ENCODE measurements at regions not wholly inside any gene's neighbourhood (a gene's known extent, or its start where the extent isn't known, plus 50 kb on each side); places are given as distances from the start of the nearest gene placed in this dataset.

- ChIA-PET POLR2A (no interaction called here), CTCF (ENCODE audit: unreplicated experiment) (no interaction called here)
- BruUV-seq (replicated peaks): no TSS peak
- no peak for TF ChIP-seq EZH2phosphoT487 (IDR thresholded peaks at IDR 0.05; ENCODE audit: borderline replicate concordance, low read depth, low read length)
- TF ChIP-seq CTCF (conservative IDR thresholded peaks at IDR 0.05; ENCODE audit: low read length): no peak
- Histone ChIP-seq H3K9me2 (ENCODE audit: insufficient read depth, low read length) (no peaks in the 10 kb centered on the region), H3K27ac (ENCODE audit: low read depth, low read length, poor library complexity, severe bottlenecking) (no peak overlapping the region), H3K4me3 (ENCODE audit: low read depth, low read length, poor library complexity, severe bottlenecking) (no peak overlapping the region), H3K4me2 (ENCODE audit: low read length) (no peak overlapping the region), H3K9me3 (ENCODE audit: low read length) (no peaks in the 10 kb centered on the region), H3K36me3 (ENCODE audit: insufficient read depth, low read length) (no peaks in the 10 kb centered on the region), H3K4me1 (ENCODE audit: insufficient read depth, low read length, poor library complexity, severe bottlenecking) (no peaks in the 10 kb centered on the region), H3K79me2 (ENCODE audit: insufficient read depth, low read depth, low read length) (no peaks in the 10 kb centered on the region), H4K20me1 (ENCODE audit: insufficient read depth, low read length) (no peaks in the 10 kb centered on the region), H2AFZ (ENCODE audit: low read length) (no peak overlapping the region)
- intact Hi-C loops (cut with micrococcal nuclease; ENCODE audit: unreplicated experiment): no loop called here
- DNase-seq (ENCODE audit: low spot score): no peak
These were observed 925.0 kb downstream of the GBE1 start for GRCh38 chr3:80836395-80836794.

- no peak overlapping the region for H3K27ac ChIP-seq (ENCODE audit: low read depth, low read length, poor library complexity, severe bottlenecking)
- TF ChIP-seq EZH2phosphoT487 (IDR thresholded peaks at IDR 0.05; ENCODE audit: borderline replicate concordance, low read depth, low read length): no peak
- TF ChIP-seq CTCF (conservative IDR thresholded peaks at IDR 0.05; ENCODE audit: low read length): no peak
- intact Hi-C loops (cut with micrococcal nuclease; ENCODE audit: unreplicated experiment): no loop called here
- no peak for DNase-seq (ENCODE audit: low spot score)
- ChIA-PET CTCF (ENCODE audit: unreplicated experiment) (no interaction called here), POLR2A (no interaction called here)
- no peak overlapping the region for H2AFZ ChIP-seq (ENCODE audit: low read length)
- H3K4me3 ChIP-seq (ENCODE audit: low read depth, low read length, poor library complexity, severe bottlenecking): no peak overlapping the region
- no peaks in the 10 kb centered on the region for H3K36me3 ChIP-seq (ENCODE audit: insufficient read depth, low read length)
- BruUV-seq (replicated peaks): no TSS peak
- no peaks in the 10 kb centered on the region for H3K4me1 ChIP-seq (ENCODE audit: insufficient read depth, low read length, poor library complexity, severe bottlenecking)
- H3K4me2 ChIP-seq (ENCODE audit: low read length): no peak overlapping the region
- H3K79me2 ChIP-seq (ENCODE audit: insufficient read depth, low read depth, low read length): no peaks in the 10 kb centered on the region
- H3K9me2 ChIP-seq (ENCODE audit: insufficient read depth, low read length): no peaks in the 10 kb centered on the region
- H4K20me1 ChIP-seq (ENCODE audit: insufficient read depth, low read length): no peaks in the 10 kb centered on the region
- no peaks in the 10 kb centered on the region for H3K9me3 ChIP-seq (ENCODE audit: low read length)
These were observed 953.9 kb downstream of the GBE1 start for GRCh38 chr3:80807577-80807976.

GRCh38 chr3:80806673-80807072 is 954.8 kb downstream of the GBE1 start:
- no peaks in the 10 kb centered on the region for H3K4me1 ChIP-seq (ENCODE audit: insufficient read depth, low read length, poor library complexity, severe bottlenecking)

More at GRCh38 chr3:80806673-80807072, 954.8 kb downstream of the GBE1 start:
- BruUV-seq (replicated peaks): no TSS peak
- no peak for DNase-seq (ENCODE audit: low spot score)
- Histone ChIP-seq H3K9me2 (ENCODE audit: insufficient read depth, low read length) (no peaks in the 10 kb centered on the region), H3K79me2 (ENCODE audit: insufficient read depth, low read depth, low read length) (no peaks in the 10 kb centered on the region), H4K20me1 (ENCODE audit: insufficient read depth, low read length) (no peaks in the 10 kb centered on the region), H2AFZ (ENCODE audit: low read length) (no peak overlapping the region), H3K27ac (ENCODE audit: low read depth, low read length, poor library complexity, severe bottlenecking) (no peak overlapping the region), H3K4me2 (ENCODE audit: low read length) (no peak overlapping the region), H3K36me3 (ENCODE audit: insufficient read depth, low read length) (no peaks in the 10 kb centered on the region), H3K4me3 (ENCODE audit: low read depth, low read length, poor library complexity, severe bottlenecking) (no peak overlapping the region), H3K9me3 (ENCODE audit: low read length) (no peaks in the 10 kb centered on the region)
- no peak for TF ChIP-seq EZH2phosphoT487 (IDR thresholded peaks at IDR 0.05; ENCODE audit: borderline replicate concordance, low read depth, low read length)
- TF ChIP-seq CTCF (conservative IDR thresholded peaks at IDR 0.05; ENCODE audit: low read length): no peak
- intact Hi-C loops (cut with micrococcal nuclease; ENCODE audit: unreplicated experiment): no loop called here
- CTCF ChIA-PET (ENCODE audit: unreplicated experiment): no interaction called here
- POLR2A ChIA-PET: no interaction called here
